DOHH2 (cell line): ENCODE measurements at regions not wholly inside any gene's neighbourhood (a gene's known extent, or its start where the extent isn't known, plus 50 kb on each side); places are given as distances from the start of the nearest gene placed in this dataset.

Experiments used
- EZH2phosphoT487 ChIP-seq: fragments of 200-600 bp; sonication (generic); IDR thresholded peaks from 2 replicates; pipeline ENCODE4 v1.6.1; 2017; ENCODE audit warnings: borderline replicate concordance, mild to moderate bottlenecking, antibody characterized with exemption, low read length, moderate library complexity, mixed read lengths
- TF ChIP-seq, protein P1 (sequence below): fragments of 200-600 bp; sonication (generic); IDR thresholded peaks from one replicate; pipeline ENCODE4 v1.5.1; 2014; ENCODE audit warnings: antibody characterized with exemption, mild to moderate bottlenecking, low read depth, low read length; ENCODE audit not compliant: poor library complexity, severe bottlenecking

DNA sequence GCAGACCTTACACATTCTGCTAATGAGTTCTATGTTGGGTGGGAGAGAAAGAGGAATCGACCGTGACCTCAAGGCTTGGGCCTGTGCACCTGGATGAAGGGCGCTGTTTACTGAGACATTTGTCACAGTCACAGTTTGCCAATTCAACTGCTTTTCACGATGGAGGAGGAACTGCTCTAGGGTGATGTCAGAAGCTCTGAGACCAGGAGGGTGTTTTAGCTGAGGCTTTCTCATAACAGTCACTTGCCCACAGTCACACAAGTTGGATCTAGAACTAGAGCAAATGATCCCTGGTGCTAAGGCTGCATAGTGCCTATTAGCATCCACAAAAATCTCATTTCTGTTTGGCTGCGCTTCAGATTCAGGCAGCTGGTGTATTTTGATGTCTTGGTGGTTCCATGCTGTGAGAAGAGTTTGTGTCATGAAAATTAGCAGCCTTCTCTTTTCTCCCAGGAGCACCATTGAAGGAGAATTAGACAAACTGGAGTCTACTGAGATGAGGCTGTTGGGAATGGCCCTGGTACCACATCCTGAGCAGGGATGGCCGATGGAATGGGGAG lies 83.3 kb upstream of the TGM3 start:
- TF ChIP-seq, protein P1, sequence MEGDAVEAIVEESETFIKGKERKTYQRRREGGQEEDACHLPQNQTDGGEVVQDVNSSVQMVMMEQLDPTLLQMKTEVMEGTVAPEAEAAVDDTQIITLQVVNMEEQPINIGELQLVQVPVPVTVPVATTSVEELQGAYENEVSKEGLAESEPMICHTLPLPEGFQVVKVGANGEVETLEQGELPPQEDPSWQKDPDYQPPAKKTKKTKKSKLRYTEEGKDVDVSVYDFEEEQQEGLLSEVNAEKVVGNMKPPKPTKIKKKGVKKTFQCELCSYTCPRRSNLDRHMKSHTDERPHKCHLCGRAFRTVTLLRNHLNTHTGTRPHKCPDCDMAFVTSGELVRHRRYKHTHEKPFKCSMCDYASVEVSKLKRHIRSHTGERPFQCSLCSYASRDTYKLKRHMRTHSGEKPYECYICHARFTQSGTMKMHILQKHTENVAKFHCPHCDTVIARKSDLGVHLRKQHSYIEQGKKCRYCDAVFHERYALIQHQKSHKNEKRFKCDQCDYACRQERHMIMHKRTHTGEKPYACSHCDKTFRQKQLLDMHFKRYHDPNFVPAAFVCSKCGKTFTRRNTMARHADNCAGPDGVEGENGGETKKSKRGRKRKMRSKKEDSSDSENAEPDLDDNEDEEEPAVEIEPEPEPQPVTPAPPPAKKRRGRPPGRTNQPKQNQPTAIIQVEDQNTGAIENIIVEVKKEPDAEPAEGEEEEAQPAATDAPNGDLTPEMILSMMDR, result no peak
- no peak for TF ChIP-seq EZH2phosphoT487
